ENCODE measurements at regions not wholly inside any gene's neighbourhood (a gene's known extent, or its start where the extent isn't known, plus 50 kb on each side); places are given as distances from the start of the nearest gene placed in this dataset.
"Not testable (repeated sequence)": the region's sequence is repeated elsewhere in the genome, so short reads cannot be mapped to it uniquely, and the experiment has no call there.

GRCh38 chr5:86546582-86546981 lies 71.2 kb upstream of the COX7C start:
- Histone ChIP-seq H3K9ac (ENCODE audit: low read depth, low read length) (no peak overlapping the region), H3K27ac (ENCODE audit: low read depth, low read length) (no peak overlapping the region), H3K4me1 (ENCODE audit: control insufficient read depth, insufficient read depth, low read length) (peaks cover 8% of the 10 kb centered on the region), H3K27me3 (ENCODE audit: control insufficient read depth, insufficient read depth, low read length) (no peaks in the 10 kb centered on the region), H3K4me3 (ENCODE audit: low read depth, low read length) (no peak overlapping the region), H3K36me3 (ENCODE audit: control insufficient read depth, insufficient read depth, low read length) (no peaks in the 10 kb centered on the region), H3K9me3 (ENCODE audit: control insufficient read depth, insufficient read depth, low read length) (no peaks in the 10 kb centered on the region)

GRCh38 chr5:86554638-86555037 lies 63.1 kb upstream of the COX7C start:
- Histone ChIP-seq H3K4me1 (ENCODE audit: control insufficient read depth, insufficient read depth, low read length) (peaks cover 7% of the 10 kb centered on the region; the same call in 1 of the 2 replicates), H3K4me3 (ENCODE audit: low read depth, low read length) (no peak overlapping the region), H3K36me3 (ENCODE audit: control insufficient read depth, insufficient read depth, low read length) (no peaks in the 10 kb centered on the region), H3K9me3 (ENCODE audit: control insufficient read depth, insufficient read depth, low read length) (no peaks in the 10 kb centered on the region), H3K9ac (ENCODE audit: low read depth, low read length) (no peak overlapping the region), H3K27me3 (ENCODE audit: control insufficient read depth, insufficient read depth, low read length) (no peaks in the 10 kb centered on the region), H3K27ac (ENCODE audit: low read depth, low read length) (no peak overlapping the region)

- no peaks in the 10 kb centered on the region for H3K36me3 ChIP-seq (ENCODE audit: control insufficient read depth, insufficient read depth, low read length)
- H3K4me1 ChIP-seq (ENCODE audit: control insufficient read depth, insufficient read depth, low read length): peaks cover 7% of the 10 kb centered on the region; the same call in 1 of the 2 replicates
- H3K27ac ChIP-seq (ENCODE audit: low read depth, low read length): no peak overlapping the region
- H3K4me3 ChIP-seq (ENCODE audit: low read depth, low read length): no peak overlapping the region
- H3K9ac ChIP-seq (ENCODE audit: low read depth, low read length): no peak overlapping the region
- H3K9me3 ChIP-seq (ENCODE audit: control insufficient read depth, insufficient read depth, low read length): no peaks in the 10 kb centered on the region
- no peaks in the 10 kb centered on the region for H3K27me3 ChIP-seq (ENCODE audit: control insufficient read depth, insufficient read depth, low read length)
These were observed 59.8 kb upstream of the COX7C start for GRCh38 chr5:86557920-86558319.

GRCh38 chr5:86565197-86565789 lies 52.4 kb upstream of the COX7C start:
- Histone ChIP-seq H3K9me3 (ENCODE audit: control insufficient read depth, insufficient read depth, low read length) (no peaks in the 10 kb centered on the region), H3K4me3 (ENCODE audit: low read depth, low read length) (no peak overlapping the region), H3K9ac (ENCODE audit: low read depth, low read length) (no peak overlapping the region), H3K27ac (ENCODE audit: low read depth, low read length) (no peak overlapping the region), H3K4me1 (ENCODE audit: control insufficient read depth, insufficient read depth, low read length) (no peaks in the 10 kb centered on the region), H3K27me3 (ENCODE audit: control insufficient read depth, insufficient read depth, low read length) (no peaks in the 10 kb centered on the region), H3K36me3 (ENCODE audit: control insufficient read depth, insufficient read depth, low read length) (no peaks in the 10 kb centered on the region)

GRCh38 chr5:86566030-86566429 lies 51.7 kb upstream of the COX7C start:
- not testable (repeated sequence) for H3K27ac ChIP-seq (ENCODE audit: low read depth, low read length); H3K27me3 ChIP-seq (ENCODE audit: control insufficient read depth, insufficient read depth, low read length); H3K4me3 ChIP-seq (ENCODE audit: low read depth, low read length); H3K4me1 ChIP-seq (ENCODE audit: control insufficient read depth, insufficient read depth, low read length); H3K9ac ChIP-seq (ENCODE audit: low read depth, low read length); H3K36me3 ChIP-seq (ENCODE audit: control insufficient read depth, insufficient read depth, low read length); H3K9me3 ChIP-seq (ENCODE audit: control insufficient read depth, insufficient read depth, low read length)

All from HUES48 (cell line).